GM13977 (cell line): ENCODE measurements at regions not wholly inside any gene's neighbourhood (a gene's known extent, or its start where the extent isn't known, plus 50 kb on each side); places are given as distances from the start of the nearest gene placed in this dataset.

Experiments
- DNase-seq: peaks from one replicate; pipeline ENCODE4 v3.0.0; 2012; ENCODE audit warnings: low spot score
- CTCF ChIP-seq: IDR thresholded peaks from 2 replicates; pipeline ENCODE4 v1.5.1; 2012; ENCODE audit warnings: mild to moderate bottlenecking, control low read depth; ENCODE audit not compliant: insufficient read depth; ENCODE audit errors: extremely low read depth, missing control alignments
- in situ Hi-C: fragments of 300-500 bp; cut with MboI; formaldehyde crosslinking; loops from one replicate; pipeline ENCODE4 v1.12.0; 2022; ENCODE audit warnings: low sequenced_read_pairs, low pct_unique_long_range_greater_than_20kb, mixed read lengths, inconsistent platforms; ENCODE audit not compliant: unreplicated experiment

- in situ Hi-C loops, result no loop called here
- peak; percentile 91 for DNase-seq
- TF ChIP-seq CTCF, result peak; percentile 94
Measured at GRCh38 chr2:241950413-241951315, 81.1 kb downstream of the RTP5 start.

- in situ Hi-C loops, result no loop called here
- TF ChIP-seq CTCF, result no peak
- no peak for DNase-seq
Measured at GRCh38 chr2:241951316-241951700, 81.8 kb downstream of the RTP5 start.

- no peak for DNase-seq
- no peak for TF ChIP-seq CTCF
- in situ Hi-C loops, result no loop called here
Measured at GRCh38 chr2:241951920-241952319, 82.4 kb downstream of the RTP5 start.

GRCh38 chr2:241952816-241953215 lies 83.3 kb downstream of the RTP5 start:
- no peak for DNase-seq
- no peak for TF ChIP-seq CTCF
- in situ Hi-C loops, result no loop called here

GRCh38 chr2:241953324-241953928 lies 83.9 kb downstream of the RTP5 start:
- no peak for TF ChIP-seq CTCF
- in situ Hi-C loops, result no loop called here
- DNase-seq, result no peak

GRCh38 chr2:241956521-241957110 lies 87.1 kb downstream of the RTP5 start:
- DNase-seq, result no peak
- in situ Hi-C loops, result no loop called here
- TF ChIP-seq CTCF, result no peak
